ENCODE measurements at regions not wholly inside any gene's neighbourhood (a gene's known extent, or its start where the extent isn't known, plus 50 kb on each side); places are given as distances from the start of the nearest gene placed in this dataset.

- no peak for DNase-seq
Measured at GRCh38 chr1:83561346-83561745, 437.6 kb downstream of the TTLL7 start.

- no peak for DNase-seq
Measured at GRCh38 chr1:83559129-83559840, 439.6 kb downstream of the TTLL7 start.

DNA sequence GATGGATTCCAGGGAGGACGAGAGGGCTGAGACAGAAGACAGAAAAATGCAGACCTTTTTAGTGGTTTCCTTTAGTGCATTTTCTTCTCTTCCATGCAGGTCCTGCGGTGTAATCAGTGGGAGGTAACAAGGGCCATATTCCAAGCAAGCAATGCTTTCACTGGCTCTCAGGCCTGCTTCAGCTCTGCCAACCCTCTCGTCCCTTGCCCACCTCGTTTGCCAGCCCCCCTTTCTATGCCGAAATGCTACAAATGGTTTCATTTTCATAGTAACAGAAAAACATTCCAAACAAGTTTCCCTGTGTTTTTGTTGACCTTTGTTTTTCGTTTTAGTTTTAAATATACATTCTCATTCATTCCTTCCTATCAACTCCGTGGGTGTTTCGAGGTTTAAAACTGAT lies 443.1 kb downstream of the TTLL7 start:
- DNase-seq = no peak

- DNase-seq = no peak
Measured at GRCh38 chr1:83554174-83554573, 444.8 kb downstream of the TTLL7 start.

DNA sequence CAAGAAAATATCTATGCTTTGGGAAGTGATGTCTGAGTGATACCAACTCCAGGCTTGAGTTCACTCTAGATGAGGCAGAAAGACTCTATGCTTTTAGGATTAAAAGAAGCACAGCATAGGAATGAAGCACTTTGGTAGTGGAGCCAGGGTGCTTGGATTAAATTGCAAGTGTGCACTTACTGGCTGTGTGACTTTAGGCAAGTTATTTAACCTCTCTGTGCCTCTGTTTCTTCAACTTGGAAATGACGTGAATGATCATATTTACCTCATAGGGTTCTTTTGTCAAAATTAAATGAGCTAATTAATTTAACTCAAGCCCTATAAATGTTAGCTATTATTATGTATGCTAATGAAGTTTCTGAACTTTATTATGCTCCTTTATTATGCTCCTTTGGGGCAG lies 446.1 kb downstream of the TTLL7 start:
- no peak for DNase-seq

DNA sequence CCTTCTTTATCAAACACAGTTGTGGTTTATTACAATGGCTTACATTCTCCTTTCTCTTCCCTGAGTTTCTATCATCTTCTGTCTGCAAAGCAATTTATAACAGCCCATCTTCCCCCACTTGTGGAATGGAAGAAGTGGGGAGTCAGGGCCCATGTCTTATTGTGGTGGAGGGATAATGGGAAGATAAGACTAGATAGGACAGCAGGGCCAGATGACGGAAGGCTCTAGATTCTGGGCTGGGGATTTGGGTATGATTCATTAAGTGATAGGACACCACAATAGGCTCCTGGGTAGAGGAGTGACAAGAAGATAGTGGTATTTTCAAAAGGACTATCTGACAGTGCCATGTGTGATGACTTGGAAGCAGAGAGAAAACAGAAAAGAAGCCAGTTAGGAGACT lies 450.6 kb downstream of the TTLL7 start:
- DNase-seq = no peak

DNA sequence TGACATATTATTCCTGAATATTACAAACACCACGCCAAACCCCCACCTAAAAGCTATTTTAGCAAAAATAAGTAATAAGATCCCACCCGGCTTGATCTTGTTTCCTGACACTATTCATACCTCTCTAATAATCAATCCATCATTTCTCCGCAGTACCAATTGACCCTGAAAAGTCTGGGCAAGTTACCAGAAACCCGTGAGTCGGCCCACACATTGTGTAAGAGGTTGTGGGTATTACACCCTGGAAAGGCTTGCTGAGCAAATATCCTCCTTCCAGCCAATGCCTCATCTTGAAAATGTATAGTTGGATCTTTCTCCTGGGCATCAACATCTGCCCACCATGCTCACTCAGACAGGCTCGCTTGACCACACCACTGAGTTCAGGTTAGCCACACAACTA lies 451.0 kb downstream of the TTLL7 start:
- no peak for DNase-seq

DNA sequence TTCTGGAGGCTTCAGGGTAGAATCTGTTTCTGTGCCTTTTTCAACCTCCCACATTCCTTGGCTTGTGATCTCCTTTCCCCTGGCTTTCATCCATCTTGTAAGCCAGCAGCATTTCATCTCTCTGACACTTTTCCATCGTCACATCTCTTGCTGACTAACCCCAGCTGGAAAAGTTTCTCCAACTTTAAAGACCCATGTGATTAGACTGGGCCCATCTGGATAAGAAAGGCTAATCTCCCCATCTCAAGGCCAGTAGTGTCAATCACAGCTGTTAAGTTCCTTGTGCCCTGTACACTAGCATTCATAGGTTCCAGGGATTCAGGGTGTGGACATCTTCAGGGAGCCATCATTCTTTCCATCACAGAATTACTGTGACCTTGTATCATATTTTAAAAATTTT lies 452.1 kb downstream of the TTLL7 start:
- no peak for DNase-seq

DNA sequence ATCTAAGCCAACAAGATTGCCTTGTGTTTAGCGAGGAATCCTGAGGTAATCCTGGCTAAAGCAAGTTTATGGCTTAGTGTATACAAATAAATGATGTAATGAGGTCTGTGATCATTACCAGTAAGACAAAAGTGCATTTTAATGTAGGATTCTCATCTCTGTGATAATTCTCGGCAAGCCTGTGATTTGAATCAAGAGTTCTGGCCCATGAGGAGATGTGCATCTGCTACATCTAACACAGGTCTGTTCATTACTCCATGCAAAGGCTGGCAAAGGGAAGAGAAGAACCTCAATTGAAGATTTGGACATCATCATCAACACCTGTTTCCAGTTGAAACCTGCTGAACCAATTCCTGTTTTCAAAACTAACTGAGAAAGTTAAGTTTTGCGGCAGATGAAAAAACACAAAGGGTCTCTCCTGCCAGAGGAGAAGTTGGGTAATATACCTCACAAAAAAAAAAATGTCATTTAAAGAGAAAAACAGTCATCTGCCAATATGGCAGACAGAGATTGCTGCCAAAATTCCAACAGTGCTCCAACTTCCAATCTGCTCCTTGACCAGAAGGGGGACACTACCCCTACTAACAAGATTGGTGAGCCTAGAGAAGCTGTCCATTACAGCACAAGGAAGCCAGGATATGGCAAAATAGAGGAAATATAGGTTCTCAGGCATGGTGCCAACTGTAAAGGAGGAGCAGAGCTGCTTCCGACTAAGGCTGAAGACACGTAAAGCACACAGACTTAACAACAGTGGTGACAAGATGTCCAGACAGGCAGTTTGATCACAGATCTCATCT lies 453.7 kb downstream of the TTLL7 start:
- no peak for DNase-seq

- no peak for DNase-seq
Measured at GRCh38 chr1:83543222-83543973, 455.5 kb downstream of the TTLL7 start.

- DNase-seq = no peak
Measured at GRCh38 chr1:83531521-83532309, 467.2 kb downstream of the TTLL7 start.

GRCh38 chr1:83530506-83530905 lies 468.4 kb downstream of the TTLL7 start:
- DNase-seq = no peak

- no peak for DNase-seq
Measured at GRCh38 chr1:83527987-83528386, 470.9 kb downstream of the TTLL7 start.

DNA sequence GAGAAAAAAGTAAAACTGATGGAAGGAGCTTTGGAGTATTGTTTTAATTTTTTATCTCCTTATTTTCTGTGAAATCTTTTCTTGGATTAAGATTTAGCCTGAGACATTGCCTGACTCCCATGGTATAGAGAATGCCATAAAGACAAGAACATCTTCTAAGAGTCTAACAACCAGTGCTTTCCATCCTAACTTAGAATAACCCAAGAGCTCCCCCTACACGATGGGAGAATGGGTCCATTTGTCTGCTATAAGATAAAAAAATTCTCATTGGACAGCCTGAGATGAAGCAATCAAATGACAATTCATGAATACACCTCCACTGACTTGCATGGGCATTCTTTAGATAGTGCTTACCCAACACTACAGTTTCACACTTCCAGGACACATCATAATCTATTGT lies 478.1 kb downstream of the TTLL7 start:
- DNase-seq = no peak

DNA sequence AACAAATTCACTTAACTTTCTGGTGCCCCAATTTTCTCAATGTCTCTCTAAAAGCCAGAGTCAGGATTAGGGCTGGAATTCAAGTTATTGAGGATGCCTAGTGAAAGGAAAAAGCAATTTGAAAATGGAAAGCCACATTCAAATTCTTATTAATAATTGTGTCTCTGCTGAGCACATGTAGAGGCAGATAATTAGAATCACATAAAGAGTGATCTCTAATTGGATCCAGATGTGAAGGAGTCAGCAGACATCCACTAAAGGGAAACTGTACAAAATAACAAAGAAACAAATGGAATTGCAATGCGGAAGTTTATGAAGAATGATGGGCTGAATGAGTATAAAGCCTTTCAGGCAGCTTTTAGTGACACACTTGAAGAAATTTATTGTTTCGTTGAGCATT lies 482.6 kb downstream of the TTLL7 start:
- no peak for DNase-seq

DNA sequence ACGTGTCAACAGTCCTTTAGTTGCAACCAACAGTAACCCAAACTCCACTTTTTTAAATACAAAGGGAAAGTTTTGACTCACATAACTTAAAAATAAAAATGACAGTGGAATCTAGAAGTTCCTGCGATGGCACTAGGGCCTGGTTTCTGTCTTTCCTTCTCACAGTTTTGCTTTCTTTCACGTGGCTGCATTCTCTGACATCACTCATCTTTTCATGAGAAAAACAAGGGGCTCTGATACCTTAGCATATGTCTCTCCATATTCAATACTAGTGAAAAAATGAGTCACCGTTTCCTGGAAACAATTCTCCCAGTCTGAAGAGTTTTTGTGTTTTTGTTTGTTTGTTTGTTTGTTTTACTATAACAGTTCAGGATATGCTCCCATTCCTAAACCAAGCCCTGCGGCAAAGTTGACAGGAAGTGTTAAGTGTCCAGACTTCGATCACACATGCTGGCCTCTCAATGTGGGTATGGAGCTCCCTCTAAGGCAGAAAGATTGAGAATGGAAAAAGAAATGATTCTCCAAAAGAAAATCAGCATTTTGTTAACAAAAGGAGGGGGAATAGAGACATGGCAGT lies 483.3 kb downstream of the TTLL7 start:
- no peak for DNase-seq

- DNase-seq = no peak
Measured at GRCh38 chr1:83512373-83513193, 486.3 kb downstream of the TTLL7 start.

- DNase-seq = no peak
Measured at GRCh38 chr1:83511146-83511726, 487.7 kb downstream of the TTLL7 start.

DNA sequence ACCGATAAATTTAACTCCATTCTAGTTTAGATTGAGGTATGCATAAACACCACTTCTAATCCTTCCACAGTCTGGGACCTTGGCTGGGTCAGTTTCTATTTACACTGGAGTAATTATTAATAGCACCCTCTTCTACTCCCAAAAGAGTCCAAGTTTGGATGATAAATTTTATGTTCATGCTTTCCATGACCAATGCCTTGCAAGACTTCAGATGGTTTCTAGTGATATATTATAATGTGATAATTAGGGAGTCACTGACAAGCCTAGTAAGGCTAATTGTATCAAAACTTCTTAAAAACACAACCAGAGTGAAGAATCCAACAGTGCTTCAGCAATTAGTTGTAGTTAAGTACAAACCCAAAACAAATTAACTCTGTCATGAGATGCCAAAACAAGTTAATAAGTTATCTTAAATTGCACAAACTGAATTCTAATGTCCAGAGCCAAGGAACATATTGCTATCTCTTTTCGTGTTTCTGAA lies 489.6 kb downstream of the TTLL7 start:
- no peak for DNase-seq

DNA sequence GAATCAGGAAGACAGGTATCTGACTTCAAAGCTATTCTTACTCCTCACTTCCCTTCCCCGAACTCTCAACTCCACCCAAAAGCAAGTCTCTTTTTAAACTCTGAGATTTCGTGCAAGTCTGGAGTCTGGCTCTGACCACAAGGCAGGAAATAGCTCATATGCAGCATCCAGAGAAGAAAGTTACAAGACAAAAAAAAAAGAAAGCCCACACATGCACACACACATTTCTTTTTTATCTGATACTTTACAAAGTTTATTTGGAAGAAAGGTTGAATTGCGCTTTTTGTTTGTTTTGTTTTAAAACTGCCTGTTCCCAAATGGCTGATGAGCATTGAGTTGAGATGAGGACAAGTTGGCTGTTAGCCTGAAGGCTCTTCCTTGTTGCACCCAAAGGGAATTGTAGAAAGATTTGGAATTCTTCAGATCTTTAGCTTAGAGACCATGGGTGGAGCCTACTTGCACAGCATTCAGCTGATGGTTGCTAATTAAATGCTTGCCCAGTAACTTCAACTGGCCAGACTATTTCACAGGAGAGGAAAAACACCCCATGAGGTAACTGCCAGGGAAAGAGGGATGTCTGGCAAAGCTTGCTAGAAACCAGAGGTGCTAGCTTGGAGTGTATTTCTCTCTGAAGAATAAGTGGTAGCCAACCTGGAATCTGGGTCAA lies 490.3 kb downstream of the TTLL7 start:
- DNase-seq = no peak

GRCh38 chr1:83505148-83505547 lies 493.8 kb downstream of the TTLL7 start:
- DNase-seq = no peak

Data from stimulated activated CD8-positive, alpha-beta memory T cell treated with anti-CD3 and anti-CD28 coated beads, Interleukin-4, amount 100 ng/mL, for 48 hours (primary cell).